Panc1 (cell line): ENCODE measurements at regions not wholly inside any gene's neighbourhood (a gene's known extent, or its start where the extent isn't known, plus 50 kb on each side); places are given as distances from the start of the nearest gene placed in this dataset.

Experiments
- CTCF ChIP-seq: fragments of 450-650 bp; IDR thresholded peaks from 2 replicates; pipeline ENCODE4 v1.5.1; 2017; ENCODE audit warnings: mild to moderate bottlenecking
- POLR2AphosphoS5 ChIP-seq: IDR thresholded peaks from 2 replicates; pipeline ENCODE4 v1.6.1; 2012; ENCODE audit warnings: mild to moderate bottlenecking, low read depth, low read length, moderate library complexity
- REST ChIP-seq, 2 experiments: IDR thresholded peaks; 2 replicates each; pipeline ENCODE4 v1.6.1; 2011 to 2012; ENCODE audit warnings: low read depth in 2 of 2, control low read depth in 1 of 2, low read length in 1 of 2, mild to moderate bottlenecking in 1 of 2, moderate library complexity in 1 of 2; ENCODE audit not compliant: insufficient read depth in 1 of 2
- SIN3A ChIP-seq: IDR thresholded peaks from 2 replicates; pipeline ENCODE4 v1.6.1; 2012; ENCODE audit warnings: low read depth, mild to moderate bottlenecking, low read length, moderate library complexity, borderline replicate concordance; ENCODE audit not compliant: insufficient read depth
- TCF7L2 ChIP-seq: IDR thresholded peaks from 2 replicates; pipeline ENCODE4 v1.6.1; 2011; ENCODE audit warnings: mild to moderate bottlenecking, low read depth, low read length, inconsistent platforms

- TF ChIP-seq CTCF (no peak), TCF7L2 (no peak), REST (IDR thresholded peaks at IDR 0.05; ENCODE audit: insufficient read depth in 1 of 2, low read depth in 2 of 2, low read length in 1 of 2) (no peak), POLR2AphosphoS5 (no peak), SIN3A (no peak)
Measured at GRCh38 chr13:63542770-63543169, 2127.1 kb upstream of the PCDH20 start.
